ENCODE measurements at regions not wholly inside any gene's neighbourhood (a gene's known extent, or its start where the extent isn't known, plus 50 kb on each side); places are given as distances from the start of the nearest gene placed in this dataset.

- no peak for TF ChIP-seq CTCF (IDR thresholded peaks at IDR 0.05)
- no peak for TF ChIP-seq POLR2AphosphoS5 (IDR thresholded peaks at IDR 0.05)
Measured at GRCh38 chr5:159533197-159533596, 202.9 kb upstream of the IL12B start.

Data from gastroesophageal sphincter (tissue), 3 donors.